RWPE1 (cell line): ENCODE measurements at regions not wholly inside any gene's neighbourhood (a gene's known extent, or its start where the extent isn't known, plus 50 kb on each side); places are given as distances from the start of the nearest gene placed in this dataset.

Source experiments
- CTCF ChIA-PET: fragments of 350-600 bp; sonication (Branson Sonifier 250); formaldehyde crosslinking; extraction: SDS; loops from one replicate; lab custom pipeline; 2021; lab: Yijun Ruan, JAX
- POLR2A ChIA-PET: fragments of 400-600 bp; formaldehyde crosslinking; extraction: SDS; loops from one replicate; lab custom pipeline; 2020; ENCODE audit warnings: antibody characterized with exemption; ENCODE audit not compliant: low non-redundant PET; lab: Yijun Ruan, JAX
- DNase-seq: peaks from one replicate; pipeline ENCODE4 v3.0.0; 2012; ENCODE audit warnings: low spot score
- H3K27ac ChIP-seq: fragments of 450-650 bp; 2 replicates; pipeline ENCODE4 v1.5.1; 2017
- CTCF ChIP-seq: fragments of 450-650 bp; conservative IDR thresholded peaks from 2 replicates; pipeline ENCODE4 v1.5.1; 2017; ENCODE audit warnings: low read depth, mild to moderate bottlenecking

- no peak for DNase-seq
- H3K27ac ChIP-seq: no peak overlapping the region
- TF ChIP-seq CTCF: no peak
- CTCF ChIA-PET: no interaction called here
- POLR2A ChIA-PET: no interaction called here
These were observed 99.6 kb upstream of the THSD7B start for GRCh38 chr2:136665736-136666135.

- H3K27ac ChIP-seq: no peak overlapping the region
- no peak for DNase-seq
- no peak for TF ChIP-seq CTCF
- POLR2A ChIA-PET: no interaction called here
- CTCF ChIA-PET: no interaction called here
These were observed 100.5 kb upstream of the THSD7B start for GRCh38 chr2:136664713-136665405.

- no peak for TF ChIP-seq CTCF
- no peak overlapping the region for H3K27ac ChIP-seq
- ChIA-PET POLR2A (no interaction called here), CTCF (no interaction called here)
- DNase-seq: no peak
These were observed 107.1 kb upstream of the THSD7B start for GRCh38 chr2:136658201-136658600.

GRCh38 chr2:136653861-136654260 is 111.5 kb upstream of the THSD7B start:
- ChIA-PET POLR2A (no interaction called here), CTCF (no interaction called here)
- DNase-seq: no peak
- no peak overlapping the region for H3K27ac ChIP-seq
- no peak for TF ChIP-seq CTCF

GRCh38 chr2:136651456-136652010 is 113.8 kb upstream of the THSD7B start:
- no peak for DNase-seq
- ChIA-PET CTCF (no interaction called here), POLR2A (no interaction called here)
- TF ChIP-seq CTCF: no peak
- H3K27ac ChIP-seq: no peak overlapping the region

- no peak for TF ChIP-seq CTCF
- CTCF ChIA-PET: no interaction called here
- POLR2A ChIA-PET: no interaction called here
- no peak overlapping the region for H3K27ac ChIP-seq
- no peak for DNase-seq
These were observed 118.3 kb upstream of the THSD7B start for GRCh38 chr2:136647039-136647438.
